ENCODE measurements at regions not wholly inside any gene's neighbourhood (a gene's known extent, or its start where the extent isn't known, plus 50 kb on each side); places are given as distances from the start of the nearest gene placed in this dataset.

DNA sequence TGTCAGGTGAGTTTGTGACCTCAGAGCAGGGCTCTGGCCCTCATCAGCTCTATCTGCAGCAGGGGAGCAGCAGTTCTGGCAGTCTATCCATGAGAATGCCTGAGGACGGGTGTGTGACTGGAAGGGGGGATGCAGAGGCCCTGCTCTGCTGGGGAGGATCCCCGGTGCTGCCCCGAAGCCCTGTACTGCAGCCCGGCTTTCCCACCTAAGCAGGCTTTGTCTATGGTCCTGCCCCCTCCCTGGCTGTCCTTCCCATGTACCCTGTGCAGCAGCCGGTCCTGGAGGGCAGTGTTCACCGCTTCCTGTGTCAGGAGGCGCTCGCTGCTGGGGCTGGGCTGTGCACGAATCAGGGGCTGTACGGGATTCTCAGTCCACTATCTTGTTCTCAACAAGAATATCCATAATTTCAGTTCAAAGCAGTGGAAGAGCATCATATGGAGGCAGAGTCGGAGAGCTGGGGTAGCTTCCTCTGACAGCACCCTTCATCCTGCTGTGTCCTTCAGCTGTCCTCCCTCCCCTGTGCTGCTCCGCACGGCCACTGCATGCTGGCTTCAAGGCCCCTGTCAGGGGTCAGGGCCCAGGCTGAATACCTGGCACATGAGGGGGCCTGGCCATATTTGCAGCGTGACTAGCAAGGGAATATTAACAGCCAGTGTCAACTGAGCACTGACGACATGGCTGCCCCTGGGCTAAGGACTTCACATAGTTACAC, 125.2 kb downstream of the CTTN start:
- no peak overlapping the region for H2AFZ ChIP-seq
- no peaks in the 10 kb centered on the region for H3K9me2 ChIP-seq (replicated peaks; ENCODE audit: insufficient read depth)
- TF ChIP-seq, protein P1, sequence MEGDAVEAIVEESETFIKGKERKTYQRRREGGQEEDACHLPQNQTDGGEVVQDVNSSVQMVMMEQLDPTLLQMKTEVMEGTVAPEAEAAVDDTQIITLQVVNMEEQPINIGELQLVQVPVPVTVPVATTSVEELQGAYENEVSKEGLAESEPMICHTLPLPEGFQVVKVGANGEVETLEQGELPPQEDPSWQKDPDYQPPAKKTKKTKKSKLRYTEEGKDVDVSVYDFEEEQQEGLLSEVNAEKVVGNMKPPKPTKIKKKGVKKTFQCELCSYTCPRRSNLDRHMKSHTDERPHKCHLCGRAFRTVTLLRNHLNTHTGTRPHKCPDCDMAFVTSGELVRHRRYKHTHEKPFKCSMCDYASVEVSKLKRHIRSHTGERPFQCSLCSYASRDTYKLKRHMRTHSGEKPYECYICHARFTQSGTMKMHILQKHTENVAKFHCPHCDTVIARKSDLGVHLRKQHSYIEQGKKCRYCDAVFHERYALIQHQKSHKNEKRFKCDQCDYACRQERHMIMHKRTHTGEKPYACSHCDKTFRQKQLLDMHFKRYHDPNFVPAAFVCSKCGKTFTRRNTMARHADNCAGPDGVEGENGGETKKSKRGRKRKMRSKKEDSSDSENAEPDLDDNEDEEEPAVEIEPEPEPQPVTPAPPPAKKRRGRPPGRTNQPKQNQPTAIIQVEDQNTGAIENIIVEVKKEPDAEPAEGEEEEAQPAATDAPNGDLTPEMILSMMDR (IDR thresholded peaks at IDR 0.05; ENCODE audit: poor library complexity): no peak
- TF ChIP-seq EZH2phosphoT487 (IDR thresholded peaks at IDR 0.05; ENCODE audit: low read depth, severe bottlenecking, unreplicated experiment): no peak
- no peaks in the 10 kb centered on the region for H3K79me2 ChIP-seq
- H3K27ac ChIP-seq: no peak overlapping the region
- no peak for DNase-seq (ENCODE audit: low spot score)
- H3K4me2 ChIP-seq: no peak overlapping the region
- peaks cover 4% of the 10 kb centered on the region for H3K4me1 ChIP-seq (ENCODE audit: insufficient read depth)
- no peak overlapping the region for H3K4me3 ChIP-seq
- WGBS (ENCODE audit: low lambda C conversion rate, missing lambda C conversion rate): 84% methylated on average over 15 of the region's 15 CpGs
- no peaks in the 10 kb centered on the region for H4K20me1 ChIP-seq (ENCODE audit: insufficient read depth, poor library complexity, severe bottlenecking)
- H3K27me3 ChIP-seq: no peaks in the 10 kb centered on the region
- H3K9me3 ChIP-seq (ENCODE audit: low read depth): no peaks in the 10 kb centered on the region
- no peaks in the 10 kb centered on the region for H3K36me3 ChIP-seq (replicated peaks; ENCODE audit: insufficient read depth, low read depth)

DNA sequence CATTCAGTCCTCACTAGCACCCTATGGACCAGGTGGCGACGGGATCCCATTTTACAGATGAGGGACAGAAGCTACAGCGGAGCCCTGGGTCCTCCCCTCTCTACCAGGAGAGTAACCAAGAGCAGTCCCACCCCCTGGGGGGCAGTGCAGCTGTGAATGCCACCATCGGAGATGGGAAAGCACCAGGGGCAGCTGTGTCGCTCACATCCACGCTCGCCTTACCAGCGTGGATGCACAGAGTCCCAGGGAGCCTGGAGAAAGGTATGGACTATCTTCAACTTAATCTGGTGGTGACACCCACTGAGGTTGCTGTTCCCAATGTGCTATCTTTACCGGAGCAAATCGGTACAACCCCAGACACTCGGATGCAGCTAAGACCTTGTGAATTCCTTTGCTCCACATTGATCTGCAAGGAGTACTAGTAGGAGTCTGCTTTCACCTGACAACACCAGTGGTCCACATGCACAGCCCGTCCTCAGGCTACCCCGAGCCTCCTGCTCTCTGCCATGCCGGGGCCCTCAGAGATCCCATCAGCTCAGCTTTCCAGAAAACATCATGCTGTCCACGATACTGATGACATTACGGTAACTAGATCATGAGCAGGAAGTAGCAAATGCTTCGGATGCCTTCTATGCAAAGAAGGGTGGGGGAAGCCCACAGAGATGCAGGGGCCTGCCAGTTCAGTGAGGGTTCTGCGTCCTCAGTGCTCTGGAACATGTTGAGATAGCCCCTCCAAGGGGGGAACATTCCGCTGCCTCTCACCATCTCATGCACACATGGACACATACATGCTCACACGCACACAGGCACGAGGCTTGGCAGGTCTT, 126.0 kb downstream of the CTTN start:
- Histone ChIP-seq H3K9me2 (replicated peaks; ENCODE audit: insufficient read depth) (no peaks in the 10 kb centered on the region), H2AFZ (no peak overlapping the region), H3K36me3 (replicated peaks; ENCODE audit: insufficient read depth, low read depth) (no peaks in the 10 kb centered on the region), H4K20me1 (ENCODE audit: insufficient read depth, poor library complexity, severe bottlenecking) (no peaks in the 10 kb centered on the region), H3K27ac (no peak overlapping the region), H3K27me3 (no peaks in the 10 kb centered on the region), H3K4me1 (ENCODE audit: insufficient read depth) (peaks cover 4% of the 10 kb centered on the region), H3K79me2 (no peaks in the 10 kb centered on the region), H3K4me2 (no peak overlapping the region), H3K9me3 (ENCODE audit: low read depth) (no peaks in the 10 kb centered on the region), H3K4me3 (no peak overlapping the region)
- TF ChIP-seq EZH2phosphoT487 (IDR thresholded peaks at IDR 0.05; ENCODE audit: low read depth, severe bottlenecking, unreplicated experiment): no peak
- TF ChIP-seq, protein P1 (IDR thresholded peaks at IDR 0.05; ENCODE audit: poor library complexity): no peak
- no peak for DNase-seq (ENCODE audit: low spot score)
- WGBS (ENCODE audit: low lambda C conversion rate, missing lambda C conversion rate): 64% methylated on average over 21 of the region's 21 CpGs

DNA sequence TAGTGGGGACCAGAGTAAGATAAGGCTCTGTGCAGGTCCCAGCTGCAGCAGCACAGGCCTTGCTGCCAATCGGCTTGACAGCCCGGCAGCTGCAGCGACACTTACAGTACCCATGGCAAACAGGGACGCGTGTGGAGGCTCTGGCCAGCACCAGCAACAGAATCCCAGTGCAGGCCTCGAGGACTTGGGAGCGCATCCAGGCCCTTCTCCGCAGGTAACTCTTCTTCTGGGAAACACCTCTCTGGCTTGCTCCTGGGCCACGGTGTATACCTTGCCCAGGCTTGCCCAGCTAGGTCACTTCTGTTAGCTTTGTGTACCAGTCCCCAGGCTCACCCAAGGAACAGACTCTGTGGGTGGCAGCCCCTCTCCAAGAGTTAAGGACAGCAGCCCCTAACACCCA, 126.7 kb downstream of the CTTN start:
- Histone ChIP-seq H3K36me3 (replicated peaks; ENCODE audit: insufficient read depth, low read depth) (no peaks in the 10 kb centered on the region), H2AFZ (no peak overlapping the region), H3K79me2 (no peaks in the 10 kb centered on the region), H3K27ac (no peak overlapping the region), H3K9me3 (ENCODE audit: low read depth) (no peaks in the 10 kb centered on the region), H3K27me3 (no peaks in the 10 kb centered on the region), H4K20me1 (ENCODE audit: insufficient read depth, poor library complexity, severe bottlenecking) (no peaks in the 10 kb centered on the region), H3K4me3 (no peak overlapping the region), H3K9me2 (replicated peaks; ENCODE audit: insufficient read depth) (no peaks in the 10 kb centered on the region), H3K4me2 (no peak overlapping the region), H3K4me1 (ENCODE audit: insufficient read depth) (peaks cover 4% of the 10 kb centered on the region)
- WGBS (ENCODE audit: low lambda C conversion rate, missing lambda C conversion rate): 91% methylated on average over 9 of the region's 9 CpGs
- DNase-seq (ENCODE audit: low spot score): no peak
- TF ChIP-seq, protein P1 (IDR thresholded peaks at IDR 0.05; ENCODE audit: poor library complexity): no peak
